ENCODE measurements at regions not wholly inside any gene's neighbourhood (a gene's known extent, or its start where the extent isn't known, plus 50 kb on each side); places are given as distances from the start of the nearest gene placed in this dataset.

DNA sequence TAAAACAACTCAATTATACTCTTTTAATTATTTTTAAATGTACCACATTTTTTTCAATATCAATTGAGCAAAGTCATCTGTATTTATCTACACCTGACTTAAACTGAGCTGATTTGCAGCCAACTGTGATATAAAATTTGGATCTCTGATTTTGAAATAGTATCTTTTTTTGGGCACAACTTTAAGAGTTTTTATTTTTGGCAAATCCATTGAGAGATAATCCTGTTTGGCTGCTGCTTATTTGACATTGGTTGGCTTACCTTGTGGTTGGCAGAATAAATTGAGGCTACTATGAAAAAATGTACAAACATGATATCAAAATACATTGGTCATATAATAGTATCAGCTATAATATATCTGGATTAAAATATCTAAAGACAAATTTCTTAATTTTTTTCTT is 656.0 kb upstream of the NDST4 start:
- intact Hi-C loops (cut with micrococcal nuclease) = no loop called here
- Mint-ChIP-seq H3K27ac (no peak overlapping the region), H3K27me3 (no peaks in the 10 kb centered on the region), H3K9me3 (peaks cover 4% of the 10 kb centered on the region), H3K4me1 (ENCODE audit: low read depth) (no peaks in the 10 kb centered on the region), H3K36me3 (ENCODE audit: low read depth) (no peaks in the 10 kb centered on the region), H3K4me3 (no peak overlapping the region)
- TF ChIP-seq, protein P1, sequence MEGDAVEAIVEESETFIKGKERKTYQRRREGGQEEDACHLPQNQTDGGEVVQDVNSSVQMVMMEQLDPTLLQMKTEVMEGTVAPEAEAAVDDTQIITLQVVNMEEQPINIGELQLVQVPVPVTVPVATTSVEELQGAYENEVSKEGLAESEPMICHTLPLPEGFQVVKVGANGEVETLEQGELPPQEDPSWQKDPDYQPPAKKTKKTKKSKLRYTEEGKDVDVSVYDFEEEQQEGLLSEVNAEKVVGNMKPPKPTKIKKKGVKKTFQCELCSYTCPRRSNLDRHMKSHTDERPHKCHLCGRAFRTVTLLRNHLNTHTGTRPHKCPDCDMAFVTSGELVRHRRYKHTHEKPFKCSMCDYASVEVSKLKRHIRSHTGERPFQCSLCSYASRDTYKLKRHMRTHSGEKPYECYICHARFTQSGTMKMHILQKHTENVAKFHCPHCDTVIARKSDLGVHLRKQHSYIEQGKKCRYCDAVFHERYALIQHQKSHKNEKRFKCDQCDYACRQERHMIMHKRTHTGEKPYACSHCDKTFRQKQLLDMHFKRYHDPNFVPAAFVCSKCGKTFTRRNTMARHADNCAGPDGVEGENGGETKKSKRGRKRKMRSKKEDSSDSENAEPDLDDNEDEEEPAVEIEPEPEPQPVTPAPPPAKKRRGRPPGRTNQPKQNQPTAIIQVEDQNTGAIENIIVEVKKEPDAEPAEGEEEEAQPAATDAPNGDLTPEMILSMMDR (IDR thresholded peaks at IDR 0.05) = no peak
- DNase-seq (no peak), ATAC-seq (no peak)
- POLR2A ChIA-PET = no interaction called here
- CTCF ChIA-PET = no interaction called here

DNA sequence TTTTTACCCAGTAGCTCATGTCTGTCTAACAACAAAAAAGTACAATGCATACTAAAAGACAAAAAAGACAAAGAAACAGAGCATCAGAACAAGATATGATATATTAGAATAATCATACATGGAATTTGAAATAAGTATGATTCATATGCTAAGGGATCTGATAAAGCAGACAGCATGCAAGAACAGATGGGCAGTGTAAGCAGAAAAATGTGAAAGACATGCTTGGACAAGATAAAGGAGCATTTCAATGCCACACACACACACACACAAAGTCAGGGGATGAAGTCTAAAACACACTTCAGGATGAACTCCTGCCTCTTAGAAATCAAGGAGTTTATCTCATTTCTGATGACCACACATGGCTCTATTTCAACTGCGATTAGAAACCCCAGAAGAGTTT is 649.6 kb upstream of the NDST4 start:
- no peaks in the 10 kb centered on the region for H3K4me1 Mint-ChIP-seq (ENCODE audit: low read depth)
- no peaks in the 10 kb centered on the region for H3K36me3 Mint-ChIP-seq (ENCODE audit: low read depth)
- no peak overlapping the region for H3K27ac Mint-ChIP-seq
- intact Hi-C loops (cut with micrococcal nuclease) = no loop called here
- ChIA-PET CTCF (no interaction called here), POLR2A (no interaction called here)
- TF ChIP-seq, protein P1 (IDR thresholded peaks at IDR 0.05) = no peak
- DNase-seq = no peak
- no peaks in the 10 kb centered on the region for H3K27me3 Mint-ChIP-seq
- no peak for ATAC-seq
- peaks cover 5% of the 10 kb centered on the region for H3K9me3 Mint-ChIP-seq
- H3K4me3 Mint-ChIP-seq = no peak overlapping the region

DNA sequence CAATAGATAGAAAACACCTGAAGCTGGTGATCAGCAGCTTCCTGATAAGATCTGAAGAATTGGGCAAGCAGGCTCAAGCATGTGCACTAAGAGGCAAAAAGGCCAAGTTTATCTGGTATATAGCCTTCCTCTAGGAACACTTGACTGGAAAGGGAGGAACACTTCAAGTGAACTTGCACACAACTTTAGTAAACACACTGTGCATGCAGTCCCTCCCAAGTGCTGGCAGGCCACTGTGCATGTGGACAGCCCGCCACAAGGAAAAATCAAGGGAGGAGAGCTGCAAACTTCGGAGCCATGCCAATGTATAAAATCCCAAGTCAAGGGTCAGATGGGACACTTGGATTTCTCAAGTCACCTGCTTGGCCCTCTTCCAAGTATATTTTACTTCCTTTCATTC is 645.8 kb upstream of the NDST4 start:
- H3K36me3 Mint-ChIP-seq (ENCODE audit: low read depth) = no peaks in the 10 kb centered on the region
- H3K27ac Mint-ChIP-seq = no peak overlapping the region
- ChIA-PET CTCF (no interaction called here), POLR2A (no interaction called here)
- ATAC-seq = no peak
- peaks cover 4% of the 10 kb centered on the region for H3K9me3 Mint-ChIP-seq
- no peaks in the 10 kb centered on the region for H3K27me3 Mint-ChIP-seq
- no peak for DNase-seq
- H3K4me1 Mint-ChIP-seq (ENCODE audit: low read depth) = no peaks in the 10 kb centered on the region
- H3K4me3 Mint-ChIP-seq = no peak overlapping the region
- TF ChIP-seq, protein P1 (IDR thresholded peaks at IDR 0.05) = no peak
- intact Hi-C loops (cut with micrococcal nuclease) = no loop called here

DNA sequence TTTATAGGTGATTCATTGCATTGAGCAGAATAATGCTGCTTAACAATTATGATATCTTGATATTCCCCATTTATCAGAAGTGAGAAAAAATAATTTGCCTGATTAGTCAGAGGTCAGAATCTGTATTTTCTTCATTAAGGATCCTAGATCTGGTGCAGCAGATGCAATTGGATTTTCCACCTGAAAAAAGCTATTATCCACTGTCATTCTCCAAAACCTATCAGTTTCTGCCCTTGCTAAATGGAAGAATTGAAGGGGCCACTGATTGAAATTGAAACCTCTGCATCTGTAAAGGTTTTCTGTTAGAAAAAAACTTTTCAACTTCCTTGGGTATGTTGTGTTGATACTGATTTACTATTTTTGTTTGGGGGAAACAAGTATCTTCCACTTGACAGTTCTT is 636.0 kb upstream of the NDST4 start:
- POLR2A ChIA-PET = no interaction called here
- no peak for DNase-seq
- CTCF ChIA-PET = no interaction called here
- H3K4me1 Mint-ChIP-seq (ENCODE audit: low read depth) = no peaks in the 10 kb centered on the region
- no peak for ATAC-seq
- H3K36me3 Mint-ChIP-seq (ENCODE audit: low read depth) = no peaks in the 10 kb centered on the region
- no peak overlapping the region for H3K4me3 Mint-ChIP-seq
- intact Hi-C loops (cut with micrococcal nuclease) = no loop called here
- H3K27ac Mint-ChIP-seq = no peak overlapping the region
- H3K9me3 Mint-ChIP-seq = peaks cover 8% of the 10 kb centered on the region
- TF ChIP-seq, protein P1 (IDR thresholded peaks at IDR 0.05) = no peak
- no peaks in the 10 kb centered on the region for H3K27me3 Mint-ChIP-seq

DNA sequence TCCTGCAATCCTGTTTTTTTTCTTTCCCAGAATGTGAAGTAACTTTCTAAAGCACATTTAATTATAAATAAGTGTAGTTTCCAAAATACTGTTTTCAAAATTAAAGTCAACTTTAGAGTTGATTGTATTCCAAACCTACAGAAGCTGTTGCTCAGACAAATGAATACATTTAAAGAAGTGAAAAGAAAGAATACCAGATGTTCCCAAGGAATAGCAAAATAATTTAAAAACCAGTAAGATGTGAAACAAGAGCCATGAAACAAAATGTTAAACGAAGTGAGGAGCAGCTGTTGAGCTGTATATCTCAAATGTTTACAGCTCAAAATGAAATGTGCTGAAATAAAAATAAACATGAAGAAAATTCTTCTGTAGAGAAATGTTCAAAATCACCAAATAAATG is 627.4 kb upstream of the NDST4 start:
- Mint-ChIP-seq H3K27ac (no peak overlapping the region), H3K36me3 (ENCODE audit: low read depth) (no peaks in the 10 kb centered on the region), H3K27me3 (no peaks in the 10 kb centered on the region), H3K4me1 (ENCODE audit: low read depth) (no peaks in the 10 kb centered on the region), H3K9me3 (peaks cover 2% of the 10 kb centered on the region), H3K4me3 (no peak overlapping the region)
- ATAC-seq (no peak), DNase-seq (no peak)
- ChIA-PET CTCF (no interaction called here), POLR2A (no interaction called here)
- TF ChIP-seq, protein P1 (IDR thresholded peaks at IDR 0.05) = no peak
- intact Hi-C loops (cut with micrococcal nuclease) = no loop called here

Measured in activated CD8-positive, alpha-beta T cell treated with anti-CD3 and anti-CD28 coated beads for 36 hours (primary cell).